Astrocyte (in vitro differentiated cells and primary cell): ENCODE measurements at regions not wholly inside any gene's neighbourhood (a gene's known extent, or its start where the extent isn't known, plus 50 kb on each side); places are given as distances from the start of the nearest gene placed in this dataset.

Experiments used
- DNase-seq: peaks from one replicate; pipeline ENCODE4 v3.0.0-alpha.2; 2010; ENCODE audit warnings: low read depth
- FAIRE-seq: peaks from 2 replicates; lab custom pipeline; 2011; peaks lifted over from hg19 to GRCh38; lab: Jason Lieb, UNC
- H2AFZ ChIP-seq: 2 replicates; pipeline ENCODE4 v1.6.0; 2012; ENCODE audit warnings: low read depth, low read length, inconsistent platforms
- H3K27ac ChIP-seq: 2 replicates; pipeline ENCODE4 v1.5.1; 2011; ENCODE audit warnings: low read depth, low read length, inconsistent platforms
- H3K27me3 ChIP-seq: 2 replicates; pipeline ENCODE4 v1.6.0; 2011; ENCODE audit warnings: low read length, inconsistent platforms; ENCODE audit not compliant: insufficient read depth
- H3K36me3 ChIP-seq: 2 replicates; pipeline ENCODE4 v1.5.1; 2011; ENCODE audit warnings: low read length, inconsistent platforms; ENCODE audit not compliant: insufficient read depth
- H3K4me1 ChIP-seq: 2 replicates; pipeline ENCODE4 v1.5.1; 2011; ENCODE audit warnings: low read length, inconsistent platforms; ENCODE audit not compliant: insufficient read depth
- H3K4me2 ChIP-seq: 2 replicates; pipeline ENCODE4 v1.6.0; 2012; ENCODE audit warnings: low read length, inconsistent platforms
- H3K4me3 ChIP-seq: 2 replicates; pipeline ENCODE4 v1.5.1; 2011; ENCODE audit warnings: low read depth, mild to moderate bottlenecking, low read length, inconsistent platforms; ENCODE audit not compliant: insufficient read depth
- H3K79me2 ChIP-seq: 2 replicates; pipeline ENCODE4 v1.6.0; 2012; ENCODE audit warnings: mild to moderate bottlenecking, low read length, inconsistent platforms; ENCODE audit not compliant: insufficient read depth
- H3K9ac ChIP-seq: 2 replicates; pipeline ENCODE4 v1.6.0; 2012; ENCODE audit warnings: mild to moderate bottlenecking, low read length, inconsistent platforms
- H3K9me3 ChIP-seq: 2 replicates; pipeline ENCODE4 v1.5.1; 2012; ENCODE audit warnings: low read depth, mild to moderate bottlenecking, low read length, inconsistent platforms; ENCODE audit not compliant: insufficient read depth
- H4K20me1 ChIP-seq: 2 replicates; pipeline ENCODE4 v1.6.0; 2012; ENCODE audit warnings: low read length, inconsistent platforms; ENCODE audit not compliant: insufficient read depth
- H3K27ac Mint-ChIP-seq: one replicate; pipeline ENCODE4 v1.8.0; 2021; ENCODE audit warnings: mild to moderate bottlenecking, mixed read lengths; ENCODE audit not compliant: unreplicated experiment
- H3K27me3 Mint-ChIP-seq: one replicate; pipeline ENCODE4 v1.8.0; 2021; ENCODE audit warnings: low read depth, mixed read lengths; ENCODE audit not compliant: unreplicated experiment
- H3K36me3 Mint-ChIP-seq: one replicate; pipeline ENCODE4 v1.8.0; 2021; ENCODE audit warnings: low read depth, mixed read lengths; ENCODE audit not compliant: unreplicated experiment
- H3K4me1 Mint-ChIP-seq: one replicate; pipeline ENCODE4 v1.8.0; 2021; ENCODE audit warnings: low read depth, mixed read lengths; ENCODE audit not compliant: unreplicated experiment
- H3K4me3 Mint-ChIP-seq: one replicate; pipeline ENCODE4 v1.8.0; 2021; ENCODE audit warnings: mild to moderate bottlenecking, moderate library complexity, mixed read lengths; ENCODE audit not compliant: unreplicated experiment
- H3K9me3 Mint-ChIP-seq: one replicate; pipeline ENCODE4 v1.8.0; 2021; ENCODE audit warnings: mild to moderate bottlenecking, mixed read lengths; ENCODE audit not compliant: unreplicated experiment
- EZH2 ChIP-seq: IDR thresholded peaks from 2 replicates; pipeline ENCODE4 v1.6.1; 2012; ENCODE audit warnings: mild to moderate bottlenecking, low read length, inconsistent platforms; ENCODE audit not compliant: insufficient read depth
- TF ChIP-seq, protein P1 (sequence below): IDR thresholded peaks from 2 replicates; pipeline ENCODE4 v1.5.1; 2011; ENCODE audit warnings: low read depth, mild to moderate bottlenecking, inconsistent platforms, low read length, moderate library complexity; ENCODE audit not compliant: insufficient read depth

DNA sequence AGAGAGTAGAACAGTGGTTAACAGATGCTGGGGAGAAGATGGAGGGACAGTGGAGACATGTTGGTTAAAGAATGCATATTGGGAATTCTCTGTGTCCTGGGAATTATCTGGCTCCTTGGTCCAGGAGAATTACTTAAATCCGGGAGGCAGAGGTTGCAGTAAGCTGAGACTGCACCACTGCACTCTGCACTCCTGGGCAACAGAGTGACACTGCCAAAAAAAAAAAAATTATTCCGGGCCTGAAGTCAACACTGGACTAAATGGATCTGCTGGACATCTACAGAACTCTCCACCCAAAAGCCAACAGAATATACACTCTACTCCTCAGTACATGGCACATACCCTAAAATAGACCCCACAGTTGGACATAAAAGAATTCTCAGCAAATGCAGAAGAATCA lies 400.0 kb upstream of the CXorf51B start:
- Histone ChIP-seq H4K20me1 (no peaks in the 10 kb centered on the region), H3K36me3 (no peaks in the 10 kb centered on the region), H3K27ac (no peak overlapping the region), H3K4me1 (no peaks in the 10 kb centered on the region), H3K4me3 (no peak overlapping the region), H3K9ac (no peak overlapping the region), H3K9me3 (no peaks in the 10 kb centered on the region), H3K79me2 (no peaks in the 10 kb centered on the region), H2AFZ (no peak overlapping the region), H3K4me2 (no peak overlapping the region), H3K27me3 (no peaks in the 10 kb centered on the region)
- Mint-ChIP-seq H3K9me3 (peaks cover 5% of the 10 kb centered on the region), H3K27ac (no peak overlapping the region), H3K4me1 (no peaks in the 10 kb centered on the region), H3K27me3 (no peaks in the 10 kb centered on the region), H3K36me3 (no peaks in the 10 kb centered on the region), H3K4me3 (no peak overlapping the region)
- peak; percentile 5 for FAIRE-seq
- DNase-seq, result no peak
- no peak for TF ChIP-seq EZH2
- TF ChIP-seq, protein P1, sequence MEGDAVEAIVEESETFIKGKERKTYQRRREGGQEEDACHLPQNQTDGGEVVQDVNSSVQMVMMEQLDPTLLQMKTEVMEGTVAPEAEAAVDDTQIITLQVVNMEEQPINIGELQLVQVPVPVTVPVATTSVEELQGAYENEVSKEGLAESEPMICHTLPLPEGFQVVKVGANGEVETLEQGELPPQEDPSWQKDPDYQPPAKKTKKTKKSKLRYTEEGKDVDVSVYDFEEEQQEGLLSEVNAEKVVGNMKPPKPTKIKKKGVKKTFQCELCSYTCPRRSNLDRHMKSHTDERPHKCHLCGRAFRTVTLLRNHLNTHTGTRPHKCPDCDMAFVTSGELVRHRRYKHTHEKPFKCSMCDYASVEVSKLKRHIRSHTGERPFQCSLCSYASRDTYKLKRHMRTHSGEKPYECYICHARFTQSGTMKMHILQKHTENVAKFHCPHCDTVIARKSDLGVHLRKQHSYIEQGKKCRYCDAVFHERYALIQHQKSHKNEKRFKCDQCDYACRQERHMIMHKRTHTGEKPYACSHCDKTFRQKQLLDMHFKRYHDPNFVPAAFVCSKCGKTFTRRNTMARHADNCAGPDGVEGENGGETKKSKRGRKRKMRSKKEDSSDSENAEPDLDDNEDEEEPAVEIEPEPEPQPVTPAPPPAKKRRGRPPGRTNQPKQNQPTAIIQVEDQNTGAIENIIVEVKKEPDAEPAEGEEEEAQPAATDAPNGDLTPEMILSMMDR, result no peak

DNA sequence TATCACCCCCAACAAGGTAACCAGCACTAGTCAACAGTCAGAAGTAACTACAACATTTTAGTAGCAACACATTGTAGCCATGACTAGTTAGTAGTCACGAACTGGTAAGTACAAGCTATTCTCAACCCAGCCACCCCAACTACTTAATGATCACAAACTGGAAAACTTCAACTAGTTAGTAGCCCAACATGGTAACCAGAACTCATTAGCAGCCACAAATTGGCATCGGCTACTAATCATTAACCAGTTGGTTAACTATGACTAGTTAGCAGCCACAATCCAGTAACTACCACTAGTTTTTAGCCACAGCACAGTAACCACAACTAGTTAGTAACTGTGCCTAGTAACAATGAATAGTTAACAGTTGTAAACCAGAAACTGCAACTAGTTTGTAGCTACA lies 385.1 kb upstream of the CXorf51B start:
- Histone ChIP-seq H3K4me2 (no peak overlapping the region), H3K4me3 (no peak overlapping the region), H3K36me3 (no peaks in the 10 kb centered on the region), H3K27me3 (no peaks in the 10 kb centered on the region), H3K4me1 (no peaks in the 10 kb centered on the region), H3K9me3 (no peaks in the 10 kb centered on the region), H4K20me1 (no peaks in the 10 kb centered on the region), H3K27ac (no peak overlapping the region), H2AFZ (no peak overlapping the region), H3K9ac (no peak overlapping the region), H3K79me2 (no peaks in the 10 kb centered on the region)
- TF ChIP-seq EZH2, result no peak
- TF ChIP-seq, protein P1, result no peak
- no peaks in the 10 kb centered on the region for H3K4me1 Mint-ChIP-seq
- no peaks in the 10 kb centered on the region for H3K27me3 Mint-ChIP-seq
- no peak overlapping the region for H3K27ac Mint-ChIP-seq
- peak; percentile 23 for FAIRE-seq
- peaks cover 6% of the 10 kb centered on the region for H3K9me3 Mint-ChIP-seq
- no peak overlapping the region for H3K4me3 Mint-ChIP-seq
- H3K36me3 Mint-ChIP-seq, result no peaks in the 10 kb centered on the region
- no peak for DNase-seq

DNA sequence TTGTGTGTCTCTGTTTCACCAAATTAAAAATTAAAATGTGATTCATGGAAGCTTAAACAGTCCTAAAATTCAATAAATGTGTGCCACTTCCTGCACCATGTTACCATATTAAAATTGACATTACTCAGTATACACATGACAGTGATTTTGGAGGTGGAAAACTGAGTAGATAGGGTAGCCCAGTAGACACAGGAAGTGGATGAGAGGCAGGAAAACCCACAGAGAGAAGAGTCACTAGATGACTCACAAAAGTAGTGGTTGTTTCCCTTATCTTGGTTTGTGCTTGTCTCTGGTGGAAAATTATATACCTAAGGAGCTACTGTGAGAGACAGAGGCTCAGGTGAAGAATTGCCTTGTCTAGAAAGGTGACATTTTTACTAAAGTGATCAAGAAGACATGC lies 375.8 kb upstream of the CXorf51B start:
- no peaks in the 10 kb centered on the region for H3K9me3 ChIP-seq
- Mint-ChIP-seq H3K4me3 (no peak overlapping the region), H3K27ac (no peak overlapping the region), H3K36me3 (no peaks in the 10 kb centered on the region), H3K27me3 (no peaks in the 10 kb centered on the region), H3K4me1 (no peaks in the 10 kb centered on the region), H3K9me3 (peaks cover 2% of the 10 kb centered on the region)
- FAIRE-seq (no peak), DNase-seq (no peak)
- no peak overlapping the region for H3K9ac ChIP-seq
- no peaks in the 10 kb centered on the region for H3K4me1 ChIP-seq
- no peaks in the 10 kb centered on the region for H3K27me3 ChIP-seq
- H3K79me2 ChIP-seq, result no peaks in the 10 kb centered on the region
- no peaks in the 10 kb centered on the region for H4K20me1 ChIP-seq
- H3K4me2 ChIP-seq, result no peak overlapping the region
- TF ChIP-seq, protein P1, result no peak
- TF ChIP-seq EZH2, result no peak
- H3K4me3 ChIP-seq, result no peak overlapping the region
- no peaks in the 10 kb centered on the region for H3K36me3 ChIP-seq
- no peak overlapping the region for H2AFZ ChIP-seq
- H3K27ac ChIP-seq, result no peak overlapping the region
